Esophagus muscularis mucosa (tissue), 4 donors: ENCODE measurements at regions not wholly inside any gene's neighbourhood (a gene's known extent, or its start where the extent isn't known, plus 50 kb on each side); places are given as distances from the start of the nearest gene placed in this dataset.

Experiments used
- DNase-seq: peaks from one replicate; pipeline ENCODE4 v3.0.0-alpha.2; 2017; ENCODE audit errors: extremely low spot score
- H3K27ac ChIP-seq, 4 donors: fragments of 200-600 bp; sonication (generic); replicated peaks in 1 of 4; 1 replicate in 3 of 4; 2 replicates in 1 of 4; pipeline ENCODE4 v1.5.1; 2016 to 2019; ENCODE audit warnings: mild to moderate bottlenecking in 1 of 4
- H3K27me3 ChIP-seq, 4 donors: fragments of 200-600 bp; sonication (generic); one replicate each; pipeline versions ENCODE4 v1.5.1 to v1.6.0; 2016 to 2019
- H3K36me3 ChIP-seq, 4 donors: fragments of 200-600 bp; sonication (generic); one replicate each; pipeline ENCODE4 v1.5.1; 2016 to 2019
- H3K4me1 ChIP-seq, 4 donors: fragments of 200-600 bp; sonication (generic); one replicate each; pipeline ENCODE4 v1.5.1; 2016 to 2019
- H3K4me3 ChIP-seq, 4 donors: fragments of 200-600 bp; sonication (generic); 1 replicate in 2 of 4; 2 replicates in 2 of 4; pipeline ENCODE4 v1.5.1; 2016 to 2019; ENCODE audit warnings: mild to moderate bottlenecking in 4 of 4, moderate library complexity in 1 of 4
- H3K9me3 ChIP-seq, 4 donors: fragments of 200-600 bp; sonication (generic); 1 replicate in 3 of 4; 2 replicates in 1 of 4; pipeline ENCODE4 v1.5.1; 2016 to 2019
- CTCF ChIP-seq, 3 experiments: fragments of 200-600 bp in 2 of 3; fragments of 450-650 bp in 1 of 3; sonication (generic) in 2 of 3; IDR thresholded peaks; one replicate each; pipeline ENCODE4 v1.5.1; 2017 to 2019; ENCODE audit warnings: antibody characterized with exemption in 3 of 3, mild to moderate bottlenecking in 2 of 3, moderate library complexity in 1 of 3
- EP300 ChIP-seq: sonication (generic); formaldehyde crosslinking; IDR thresholded peaks from one replicate; pipeline ENCODE4 v1.6.1; 2017; ENCODE audit warnings: antibody characterized with exemption
- POLR2A ChIP-seq: fragments of 450-650 bp; IDR thresholded peaks from one replicate; pipeline ENCODE4 v1.6.1; 2017; ENCODE audit warnings: antibody characterized with exemption, moderate library complexity, mild to moderate bottlenecking, low read depth
- POLR2AphosphoS5 ChIP-seq, 2 donors: sonication (generic); formaldehyde crosslinking; IDR thresholded peaks; one replicate each; pipeline ENCODE4 v1.6.1; 2017; ENCODE audit warnings: antibody characterized with exemption in 2 of 2
- WGBS: methylation state at CpG from one replicate; pipeline ENCODE4 v1.1.5; 2018; 5-methylcytosine and 5-hydroxymethylcytosine counted together
- intact Hi-C: fragments of 100-400 bp; cut with DNase I; formaldehyde crosslinking; loops from one replicate; pipeline ENCODE4 v1.15.1; 2023

GRCh38 chr12:130102266-130102665 is 60.0 kb upstream of the FZD10 start:
- WGBS = 79% methylated on average over 3 of the region's 3 CpGs
- Histone ChIP-seq H3K4me3 (no peak overlapping the region), H3K27ac (no peak overlapping the region), H3K4me1 (peaks cover 0 to 19% (median 11%) of the 10 kb centered on the region in 4 donors), H3K9me3 (no peaks in the 10 kb centered on the region), H3K27me3 (peaks cover 0 to 75% (median 0%) of the 10 kb centered on the region in 4 donors), H3K36me3 (no peaks in the 10 kb centered on the region)
- no peak for DNase-seq
- intact Hi-C loops = no loop called here
- no peak for TF ChIP-seq CTCF (IDR thresholded peaks at IDR 0.05)
- TF ChIP-seq POLR2A = no peak
- no peak for TF ChIP-seq EP300
- TF ChIP-seq POLR2AphosphoS5 (IDR thresholded peaks at IDR 0.05) = no peak

- intact Hi-C loops = no loop called here
- TF ChIP-seq POLR2A (no peak), POLR2AphosphoS5 (IDR thresholded peaks at IDR 0.05) (no peak), EP300 (no peak), CTCF (IDR thresholded peaks at IDR 0.05) (no peak)
- 4% methylated on average over 7 of the region's 16 CpGs for WGBS
- Histone ChIP-seq H3K9me3 (peaks cover 0 to 10% (median 0%) of the 10 kb centered on the region in 4 donors), H3K4me3 (no peak overlapping the region), H3K27ac (no peak overlapping the region), H3K36me3 (no peaks in the 10 kb centered on the region), H3K27me3 (peaks cover 0 to 83% (median 0%) of the 10 kb centered on the region in 4 donors), H3K4me1 (peaks cover 0 to 19% (median 11%) of the 10 kb centered on the region in 4 donors)
- DNase-seq = no peak
Observed at GRCh38 chr12:130104571-130105106, 57.6 kb upstream of the FZD10 start.

GRCh38 chr12:130109062-130109945 is 53.0 kb upstream of the FZD10 start:
- DNase-seq = no peak
- Histone ChIP-seq H3K36me3 (no peaks in the 10 kb centered on the region), H3K27me3 (peaks cover 0 to 88% (median 0%) of the 10 kb centered on the region in 4 donors), H3K27ac (no peak overlapping the region), H3K4me3 (no peak overlapping the region), H3K9me3 (peaks cover 0 to 12% (median 0%) of the 10 kb centered on the region in 4 donors), H3K4me1 (peaks cover 0 to 16% (median 10%) of the 10 kb centered on the region in 4 donors)
- TF ChIP-seq EP300 (no peak), CTCF (IDR thresholded peaks at IDR 0.05) (no peak), POLR2A (no peak), POLR2AphosphoS5 (IDR thresholded peaks at IDR 0.05) (no peak)
- intact Hi-C loops = no loop called here
- WGBS = 87% methylated on average over 16 of the region's 16 CpGs

- intact Hi-C loops = no loop called here
- H3K4me1 ChIP-seq = peaks cover 0 to under 1% (median 0%) of the 10 kb centered on the region in 4 donors
- no peak for DNase-seq
- no peaks in the 10 kb centered on the region for H3K36me3 ChIP-seq
- TF ChIP-seq POLR2A (no peak), CTCF (IDR thresholded peaks at IDR 0.05) (no peak)
- H3K9me3 ChIP-seq = peaks cover 0 to 12% (median 0%) of the 10 kb centered on the region in 4 donors
- 55% methylated on average over 8 of the region's 8 CpGs for WGBS
- H3K27me3 ChIP-seq = peaks cover 0 to 80% (median 0%) of the 10 kb centered on the region in 4 donors
- no peak overlapping the region for H3K27ac ChIP-seq
- no peak overlapping the region for H3K4me3 ChIP-seq
Observed at GRCh38 chr12:130110914-130111313, 51.4 kb upstream of the FZD10 start.
